ENCODE measurements at regions not wholly inside any gene's neighbourhood (a gene's known extent, or its start where the extent isn't known, plus 50 kb on each side); places are given as distances from the start of the nearest gene placed in this dataset.
A peak's percentile ranks its signal among the peaks of the same experiment; 100 is the strongest.

DNA sequence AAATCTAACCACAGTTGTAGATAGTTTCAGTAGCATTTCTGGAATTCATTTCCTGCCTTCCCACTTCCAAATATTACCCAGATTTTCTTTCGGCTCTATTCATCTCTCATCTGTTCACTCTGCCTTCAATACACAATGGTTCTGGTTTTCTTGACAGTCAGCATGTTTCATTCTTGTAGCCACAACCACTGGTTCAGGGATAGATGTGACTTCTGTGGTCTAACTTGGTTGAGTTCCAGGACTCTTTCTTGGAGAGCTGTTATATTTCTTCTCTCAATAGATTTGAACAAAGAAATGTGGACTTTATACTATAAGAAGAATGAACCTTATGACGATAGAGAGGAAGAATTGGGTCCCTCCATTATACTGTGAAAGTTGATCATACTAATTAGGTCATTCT, 228.8 kb downstream of the NSUN3 start:
- no peak for DNase-seq
- no peak overlapping the region for H3K18ac ChIP-seq (ENCODE audit: low read depth in 1 of 2, low read length in 2 of 2)
- H3K79me1 ChIP-seq (replicated peaks; ENCODE audit: low read length, poor library complexity, severe bottlenecking): no peaks in the 10 kb centered on the region
- no peak overlapping the region for H2AK5ac ChIP-seq (ENCODE audit: low read length, severe bottlenecking)
- H3K14ac ChIP-seq (ENCODE audit: low read length in 2 of 2): no peak overlapping the region
- no peaks in the 10 kb centered on the region for H3K9me3 ChIP-seq (ENCODE audit: control insufficient read depth, low read length)
- no peak overlapping the region for H3K4me2 ChIP-seq (ENCODE audit: low read length, poor library complexity, severe bottlenecking)
- no peak overlapping the region for H2AFZ ChIP-seq (ENCODE audit: low read depth, low read length)
- H3K4me3 ChIP-seq (ENCODE audit: insufficient read depth in 1 of 2, low read depth in 1 of 2, low read length in 2 of 2): no peak overlapping the region
- WGBS: 86% methylated on average over 1 of the region's 2 CpGs
- H2BK120ac ChIP-seq (ENCODE audit: low read depth, low read length): no peak overlapping the region
- no peak overlapping the region for H3K9ac ChIP-seq (ENCODE audit: low read length)
- H2BK15ac ChIP-seq (ENCODE audit: low read depth, poor library complexity, severe bottlenecking): no peak overlapping the region
- no peak overlapping the region for H2BK5ac ChIP-seq (ENCODE audit: low read depth, low read length, poor library complexity, severe bottlenecking)
- no peaks in the 10 kb centered on the region for H3K27me3 ChIP-seq (ENCODE audit: control insufficient read depth in 1 of 2, insufficient read depth in 1 of 2, low read length in 2 of 2)
- no peak overlapping the region for H2BK12ac ChIP-seq (ENCODE audit: low read length in 2 of 2)
- no peak overlapping the region for H4K91ac ChIP-seq (ENCODE audit: low read length)
- H3K4me1 ChIP-seq (ENCODE audit: control insufficient read depth, insufficient read depth, low read depth, low read length): peaks cover 3% of the 10 kb centered on the region
- no peaks in the 10 kb centered on the region for H3K36me3 ChIP-seq (ENCODE audit: control insufficient read depth in 1 of 2, insufficient read depth in 2 of 2, low read depth in 1 of 2, low read length in 2 of 2)
- H3K23ac ChIP-seq (ENCODE audit: low read length in 2 of 2): no peak overlapping the region
- no peak overlapping the region for H3K4ac ChIP-seq (ENCODE audit: low read depth in 1 of 2, low read length in 2 of 2)
- no peak overlapping the region for H3K27ac ChIP-seq (ENCODE audit: low read length, poor library complexity, severe bottlenecking)
- no peak overlapping the region for H4K8ac ChIP-seq (ENCODE audit: low read length)

DNA sequence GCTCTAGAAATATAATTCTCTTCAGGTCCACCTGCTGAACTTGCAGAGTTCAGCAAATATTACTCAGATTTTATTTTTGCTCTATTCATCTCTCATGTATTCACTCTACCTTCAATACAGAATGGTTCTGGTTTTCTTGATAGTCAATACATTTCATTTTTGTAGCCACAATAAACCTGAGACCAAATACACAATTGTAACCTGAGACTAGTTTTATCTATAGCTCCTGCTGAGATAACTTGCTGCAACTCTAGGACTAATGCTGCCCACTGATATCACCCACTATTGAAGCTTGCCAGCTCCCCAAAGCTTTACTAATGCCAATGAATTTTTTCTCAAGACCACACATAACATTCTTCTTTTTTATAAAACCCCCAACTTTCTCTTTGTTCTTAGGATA, 229.3 kb downstream of the NSUN3 start:
- no peak overlapping the region for H3K4ac ChIP-seq (ENCODE audit: low read depth in 1 of 2, low read length in 2 of 2)
- no peaks in the 10 kb centered on the region for H3K9me3 ChIP-seq (ENCODE audit: control insufficient read depth, low read length)
- H3K18ac ChIP-seq (ENCODE audit: low read depth in 1 of 2, low read length in 2 of 2): no peak overlapping the region
- H2BK15ac ChIP-seq (ENCODE audit: low read depth, poor library complexity, severe bottlenecking): no peak overlapping the region
- no peak overlapping the region for H2BK120ac ChIP-seq (ENCODE audit: low read depth, low read length)
- no peak overlapping the region for H3K4me3 ChIP-seq (ENCODE audit: insufficient read depth in 1 of 2, low read depth in 1 of 2, low read length in 2 of 2)
- H3K36me3 ChIP-seq (ENCODE audit: control insufficient read depth in 1 of 2, insufficient read depth in 2 of 2, low read depth in 1 of 2, low read length in 2 of 2): no peaks in the 10 kb centered on the region
- H3K9ac ChIP-seq (ENCODE audit: low read length): no peak overlapping the region
- no peak overlapping the region for H3K14ac ChIP-seq (ENCODE audit: low read length in 2 of 2)
- H2BK12ac ChIP-seq (ENCODE audit: low read length in 2 of 2): no peak overlapping the region
- H2AK5ac ChIP-seq (ENCODE audit: low read length, severe bottlenecking): no peak overlapping the region
- no peaks in the 10 kb centered on the region for H3K79me1 ChIP-seq (replicated peaks; ENCODE audit: low read length, poor library complexity, severe bottlenecking)
- H3K4me1 ChIP-seq (ENCODE audit: control insufficient read depth, insufficient read depth, low read depth, low read length): peaks cover 3% of the 10 kb centered on the region
- H3K4me2 ChIP-seq (ENCODE audit: low read length, poor library complexity, severe bottlenecking): no peak overlapping the region
- no peak overlapping the region for H2BK5ac ChIP-seq (ENCODE audit: low read depth, low read length, poor library complexity, severe bottlenecking)
- H4K8ac ChIP-seq (ENCODE audit: low read length): no peak overlapping the region
- no peak overlapping the region for H3K27ac ChIP-seq (ENCODE audit: low read length, poor library complexity, severe bottlenecking)
- H3K23ac ChIP-seq (ENCODE audit: low read length in 2 of 2): no peak overlapping the region
- no peak overlapping the region for H4K91ac ChIP-seq (ENCODE audit: low read length)
- H2AFZ ChIP-seq (ENCODE audit: low read depth, low read length): no peak overlapping the region
- H3K27me3 ChIP-seq (ENCODE audit: control insufficient read depth in 1 of 2, insufficient read depth in 1 of 2, low read length in 2 of 2): no peaks in the 10 kb centered on the region
- DNase-seq: no peak

DNA sequence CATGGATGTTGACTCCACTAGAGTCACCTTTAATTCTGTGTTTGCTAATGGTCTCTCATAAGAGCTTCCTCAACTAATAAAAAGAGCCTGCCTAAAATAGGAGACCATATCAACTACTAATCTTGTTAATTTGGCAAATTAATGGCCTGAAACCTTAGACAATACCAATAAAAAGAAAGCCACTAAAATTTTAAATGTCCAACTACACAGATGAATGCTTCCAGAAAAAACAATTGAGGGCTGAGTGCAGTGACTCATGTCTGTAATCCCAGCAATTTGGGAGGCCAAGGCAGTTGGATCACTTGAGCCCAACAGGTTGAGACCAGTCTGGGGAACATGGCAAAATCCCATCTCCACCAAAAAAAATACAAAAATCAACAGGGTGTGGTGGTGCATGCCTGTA, 230.9 kb downstream of the NSUN3 start:
- no peak overlapping the region for H2BK15ac ChIP-seq (ENCODE audit: low read depth, poor library complexity, severe bottlenecking)
- H3K18ac ChIP-seq (ENCODE audit: low read depth in 1 of 2, low read length in 2 of 2): no peak overlapping the region
- no peak overlapping the region for H3K9ac ChIP-seq (ENCODE audit: low read length)
- no peak overlapping the region for H2BK120ac ChIP-seq (ENCODE audit: low read depth, low read length)
- no peak overlapping the region for H3K4me3 ChIP-seq (ENCODE audit: insufficient read depth in 1 of 2, low read depth in 1 of 2, low read length in 2 of 2)
- H2BK5ac ChIP-seq (ENCODE audit: low read depth, low read length, poor library complexity, severe bottlenecking): no peak overlapping the region
- H3K23ac ChIP-seq (ENCODE audit: low read length in 2 of 2): no peak overlapping the region
- peaks cover 3% of the 10 kb centered on the region for H3K4me1 ChIP-seq (ENCODE audit: control insufficient read depth, insufficient read depth, low read depth, low read length)
- DNase-seq: no peak
- no peak overlapping the region for H3K4ac ChIP-seq (ENCODE audit: low read depth in 1 of 2, low read length in 2 of 2)
- no peak overlapping the region for H3K4me2 ChIP-seq (ENCODE audit: low read length, poor library complexity, severe bottlenecking)
- peak overlapping the region; percentile 78 for H3K27ac ChIP-seq (ENCODE audit: low read length, poor library complexity, severe bottlenecking)
- H2AK5ac ChIP-seq (ENCODE audit: low read length, severe bottlenecking): peak overlapping the region; percentile 69
- no peak overlapping the region for H4K8ac ChIP-seq (ENCODE audit: low read length)
- no peaks in the 10 kb centered on the region for H3K27me3 ChIP-seq (ENCODE audit: control insufficient read depth in 1 of 2, insufficient read depth in 1 of 2, low read length in 2 of 2)
- no peak overlapping the region for H2BK12ac ChIP-seq (ENCODE audit: low read length in 2 of 2)
- no peaks in the 10 kb centered on the region for H3K36me3 ChIP-seq (ENCODE audit: control insufficient read depth in 1 of 2, insufficient read depth in 2 of 2, low read depth in 1 of 2, low read length in 2 of 2)
- no peak overlapping the region for H3K14ac ChIP-seq (ENCODE audit: low read length in 2 of 2)
- no peaks in the 10 kb centered on the region for H3K9me3 ChIP-seq (ENCODE audit: control insufficient read depth, low read length)
- H2AFZ ChIP-seq (ENCODE audit: low read depth, low read length): no peak overlapping the region
- no peaks in the 10 kb centered on the region for H3K79me1 ChIP-seq (replicated peaks; ENCODE audit: low read length, poor library complexity, severe bottlenecking)
- no peak overlapping the region for H4K91ac ChIP-seq (ENCODE audit: low read length)

DNA sequence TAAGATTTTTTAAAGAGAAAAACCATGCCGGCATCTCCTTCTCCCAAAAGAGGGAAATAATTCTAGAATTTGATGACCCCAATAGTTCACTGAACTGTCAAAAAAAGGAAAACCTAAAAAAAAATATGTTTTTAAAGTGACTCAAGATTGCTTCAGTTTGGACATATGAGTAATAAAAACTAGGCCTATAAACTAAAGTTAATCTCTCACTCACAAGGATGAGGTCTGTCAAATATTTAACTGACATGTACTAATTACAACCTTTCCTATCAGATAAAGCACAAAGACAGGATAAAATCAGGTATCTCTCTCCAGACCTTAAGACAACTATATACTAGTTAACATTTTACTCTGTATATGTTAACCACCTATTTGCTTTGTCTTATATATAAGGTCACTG, 231.9 kb downstream of the NSUN3 start:
- Histone ChIP-seq H2BK15ac (ENCODE audit: low read depth, poor library complexity, severe bottlenecking) (no peak overlapping the region), H3K9ac (ENCODE audit: low read length) (no peak overlapping the region), H3K4ac (ENCODE audit: low read depth in 1 of 2, low read length in 2 of 2) (no peak overlapping the region), H3K9me3 (ENCODE audit: control insufficient read depth, low read length) (no peaks in the 10 kb centered on the region), H2AK5ac (ENCODE audit: low read length, severe bottlenecking) (no peak overlapping the region), H3K18ac (ENCODE audit: low read depth in 1 of 2, low read length in 2 of 2) (no peak overlapping the region), H3K4me1 (ENCODE audit: control insufficient read depth, insufficient read depth, low read depth, low read length) (peaks cover 3% of the 10 kb centered on the region), H3K4me2 (ENCODE audit: low read length, poor library complexity, severe bottlenecking) (no peak overlapping the region), H3K23ac (ENCODE audit: low read length in 2 of 2) (no peak overlapping the region), H2BK5ac (ENCODE audit: low read depth, low read length, poor library complexity, severe bottlenecking) (no peak overlapping the region), H2BK12ac (ENCODE audit: low read length in 2 of 2) (no peak overlapping the region), H3K27me3 (ENCODE audit: control insufficient read depth in 1 of 2, insufficient read depth in 1 of 2, low read length in 2 of 2) (no peaks in the 10 kb centered on the region), H3K27ac (ENCODE audit: low read length, poor library complexity, severe bottlenecking) (peak overlapping the region; percentile 78), H3K79me1 (replicated peaks; ENCODE audit: low read length, poor library complexity, severe bottlenecking) (no peaks in the 10 kb centered on the region), H4K91ac (ENCODE audit: low read length) (no peak overlapping the region), H2AFZ (ENCODE audit: low read depth, low read length) (no peak overlapping the region), H2BK120ac (ENCODE audit: low read depth, low read length) (no peak overlapping the region), H3K36me3 (ENCODE audit: control insufficient read depth in 1 of 2, insufficient read depth in 2 of 2, low read depth in 1 of 2, low read length in 2 of 2) (no peaks in the 10 kb centered on the region), H3K14ac (ENCODE audit: low read length in 2 of 2) (no peak overlapping the region), H4K8ac (ENCODE audit: low read length) (no peak overlapping the region), H3K4me3 (ENCODE audit: insufficient read depth in 1 of 2, low read depth in 1 of 2, low read length in 2 of 2) (no peak overlapping the region)
- no CpG with 5 or more reads among the region's 1 CpG for WGBS
- no peak for DNase-seq
